ENCODE measurements at regions not wholly inside any gene's neighbourhood (a gene's known extent, or its start where the extent isn't known, plus 50 kb on each side); places are given as distances from the start of the nearest gene placed in this dataset.
A peak's percentile ranks its signal among the peaks of the same experiment; 100 is the strongest.

DNA sequence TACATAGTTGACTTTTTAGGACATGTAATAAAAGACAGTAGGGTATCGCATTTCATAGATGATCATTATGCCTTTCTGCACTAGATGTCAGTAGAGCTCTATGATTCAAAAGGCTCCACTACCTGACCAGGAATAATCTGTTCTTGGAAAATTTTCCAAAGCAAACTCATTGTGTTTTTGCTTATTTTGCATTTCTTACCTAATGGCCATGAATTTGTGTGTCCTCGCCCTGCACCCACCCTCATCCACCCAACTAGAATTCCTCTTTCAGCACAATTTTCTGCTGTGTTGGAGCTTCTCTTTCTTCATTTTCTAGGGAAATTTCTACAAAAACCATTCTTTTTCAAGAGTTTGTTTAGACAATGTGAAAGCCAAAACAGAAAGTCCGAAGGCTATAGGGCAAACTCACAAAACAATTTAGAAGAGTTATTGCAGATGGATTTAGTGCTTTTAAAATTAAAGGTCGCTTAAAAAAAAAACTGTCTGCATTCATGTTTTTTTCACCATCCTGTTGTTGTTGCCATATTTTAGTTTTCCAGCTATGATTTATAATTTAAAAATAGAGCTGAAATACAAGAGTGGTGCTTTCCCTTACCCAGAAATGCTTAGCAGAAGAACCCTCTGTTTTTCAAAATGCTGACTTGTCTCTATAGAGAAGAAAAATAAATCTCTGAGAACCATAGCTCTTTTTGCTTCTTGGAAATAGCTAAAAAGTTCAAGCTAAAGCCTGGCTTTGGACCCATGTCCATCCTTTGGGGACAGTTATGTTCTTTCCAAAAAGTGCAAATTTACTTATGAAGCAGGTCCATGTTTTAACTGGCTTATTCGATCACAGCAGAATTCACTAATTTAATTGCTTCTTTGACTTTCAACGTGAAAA, 183.7 kb downstream of the SPATA18 start:
- TF ChIP-seq POLR2A (IDR thresholded peaks at IDR 0.05): no peak
- TF ChIP-seq, protein P1, sequence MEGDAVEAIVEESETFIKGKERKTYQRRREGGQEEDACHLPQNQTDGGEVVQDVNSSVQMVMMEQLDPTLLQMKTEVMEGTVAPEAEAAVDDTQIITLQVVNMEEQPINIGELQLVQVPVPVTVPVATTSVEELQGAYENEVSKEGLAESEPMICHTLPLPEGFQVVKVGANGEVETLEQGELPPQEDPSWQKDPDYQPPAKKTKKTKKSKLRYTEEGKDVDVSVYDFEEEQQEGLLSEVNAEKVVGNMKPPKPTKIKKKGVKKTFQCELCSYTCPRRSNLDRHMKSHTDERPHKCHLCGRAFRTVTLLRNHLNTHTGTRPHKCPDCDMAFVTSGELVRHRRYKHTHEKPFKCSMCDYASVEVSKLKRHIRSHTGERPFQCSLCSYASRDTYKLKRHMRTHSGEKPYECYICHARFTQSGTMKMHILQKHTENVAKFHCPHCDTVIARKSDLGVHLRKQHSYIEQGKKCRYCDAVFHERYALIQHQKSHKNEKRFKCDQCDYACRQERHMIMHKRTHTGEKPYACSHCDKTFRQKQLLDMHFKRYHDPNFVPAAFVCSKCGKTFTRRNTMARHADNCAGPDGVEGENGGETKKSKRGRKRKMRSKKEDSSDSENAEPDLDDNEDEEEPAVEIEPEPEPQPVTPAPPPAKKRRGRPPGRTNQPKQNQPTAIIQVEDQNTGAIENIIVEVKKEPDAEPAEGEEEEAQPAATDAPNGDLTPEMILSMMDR (IDR thresholded peaks at IDR 0.05 in 4 of 5, conservative IDR thresholded peaks at IDR 0.05 in 1 of 5): peak in 4 of 5 experiments; percentile 22 to 44 (median 37)
